GM12872 (cell line): ENCODE measurements at regions not wholly inside any gene's neighbourhood (a gene's known extent, or its start where the extent isn't known, plus 50 kb on each side); places are given as distances from the start of the nearest gene placed in this dataset.

Experiments
- TF ChIP-seq, protein P1 (sequence below): IDR thresholded peaks from 3 replicates; pipeline ENCODE4 v1.5.1; 2011; ENCODE audit warnings: low read depth, mild to moderate bottlenecking, low read length, moderate library complexity; ENCODE audit not compliant: insufficient read depth

DNA sequence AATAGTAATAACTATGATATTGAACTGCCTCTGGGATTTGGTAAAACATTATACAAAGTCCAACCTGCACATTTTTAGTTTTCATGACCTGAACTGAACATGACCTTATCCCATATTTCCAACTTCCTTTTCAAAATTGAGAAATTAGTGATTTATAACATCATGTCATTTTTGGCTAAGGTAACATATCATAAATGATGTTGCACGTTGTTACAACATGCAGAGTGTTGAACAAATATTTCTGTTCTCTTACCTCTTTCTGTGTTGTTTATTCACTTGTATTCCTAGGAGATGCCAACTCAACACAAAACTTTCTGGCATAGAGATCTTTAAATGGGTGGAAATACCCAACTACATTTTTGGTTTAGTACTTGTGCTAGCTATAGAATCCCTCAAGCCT lies 496.0 kb downstream of the SLC6A15 start:
- TF ChIP-seq, protein P1, sequence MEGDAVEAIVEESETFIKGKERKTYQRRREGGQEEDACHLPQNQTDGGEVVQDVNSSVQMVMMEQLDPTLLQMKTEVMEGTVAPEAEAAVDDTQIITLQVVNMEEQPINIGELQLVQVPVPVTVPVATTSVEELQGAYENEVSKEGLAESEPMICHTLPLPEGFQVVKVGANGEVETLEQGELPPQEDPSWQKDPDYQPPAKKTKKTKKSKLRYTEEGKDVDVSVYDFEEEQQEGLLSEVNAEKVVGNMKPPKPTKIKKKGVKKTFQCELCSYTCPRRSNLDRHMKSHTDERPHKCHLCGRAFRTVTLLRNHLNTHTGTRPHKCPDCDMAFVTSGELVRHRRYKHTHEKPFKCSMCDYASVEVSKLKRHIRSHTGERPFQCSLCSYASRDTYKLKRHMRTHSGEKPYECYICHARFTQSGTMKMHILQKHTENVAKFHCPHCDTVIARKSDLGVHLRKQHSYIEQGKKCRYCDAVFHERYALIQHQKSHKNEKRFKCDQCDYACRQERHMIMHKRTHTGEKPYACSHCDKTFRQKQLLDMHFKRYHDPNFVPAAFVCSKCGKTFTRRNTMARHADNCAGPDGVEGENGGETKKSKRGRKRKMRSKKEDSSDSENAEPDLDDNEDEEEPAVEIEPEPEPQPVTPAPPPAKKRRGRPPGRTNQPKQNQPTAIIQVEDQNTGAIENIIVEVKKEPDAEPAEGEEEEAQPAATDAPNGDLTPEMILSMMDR = no peak

DNA sequence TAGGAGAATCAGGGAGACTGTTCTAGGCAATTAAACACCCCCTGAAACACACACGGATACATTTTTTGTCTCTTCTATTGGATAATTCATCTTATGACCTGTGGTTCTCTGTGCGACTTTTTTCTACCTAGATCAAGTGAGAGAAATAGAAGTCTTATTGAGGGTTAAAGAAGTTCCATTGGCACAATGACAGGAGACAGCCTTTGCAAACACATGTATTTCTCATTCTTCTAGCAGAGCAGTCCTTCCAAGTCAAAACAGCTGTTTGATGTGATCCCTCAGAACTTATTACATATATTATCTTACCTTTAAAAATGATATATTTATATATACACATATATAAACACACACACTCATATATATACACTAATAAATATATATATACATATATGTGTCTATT lies 496.7 kb downstream of the SLC6A15 start:
- TF ChIP-seq, protein P1 = no peak

DNA sequence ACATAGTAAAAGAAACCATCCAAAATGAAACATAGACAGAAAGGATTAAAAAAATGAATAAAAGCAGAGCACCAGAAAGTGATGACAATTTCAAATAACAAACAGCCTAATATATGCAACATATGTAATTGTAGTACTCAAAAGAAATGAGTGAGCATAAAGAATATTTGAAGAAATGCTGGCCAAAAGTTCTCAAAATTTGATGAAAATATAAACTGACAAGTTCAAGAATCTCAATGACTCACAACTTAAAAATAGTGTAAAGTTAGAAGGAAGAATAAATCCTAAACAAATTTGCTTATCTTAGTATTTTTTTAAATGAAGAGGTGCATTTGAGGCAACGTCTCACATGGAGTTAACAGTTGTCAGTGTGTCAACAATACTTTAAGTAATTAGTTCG lies 498.9 kb downstream of the SLC6A15 start:
- TF ChIP-seq, protein P1 = no peak

DNA sequence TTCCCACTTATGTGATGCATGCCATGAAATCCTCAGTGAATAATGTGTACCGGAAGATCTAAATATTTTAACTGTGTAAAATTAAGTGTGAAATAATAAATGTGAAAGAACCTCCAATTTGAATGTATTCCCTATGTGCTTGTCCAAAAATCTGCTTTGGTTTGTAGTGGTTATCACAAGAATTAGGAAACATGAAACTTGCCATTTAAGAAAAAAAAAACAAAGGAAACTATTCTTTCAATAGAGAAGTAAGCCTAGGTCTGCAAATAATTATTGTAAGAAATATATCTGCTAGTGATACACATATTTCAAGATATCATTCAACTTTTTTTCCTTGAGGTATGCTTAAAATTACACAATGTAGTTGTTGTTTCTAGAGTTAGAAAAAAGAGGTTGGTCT lies 500.4 kb downstream of the SLC6A15 start:
- TF ChIP-seq, protein P1 = no peak

DNA sequence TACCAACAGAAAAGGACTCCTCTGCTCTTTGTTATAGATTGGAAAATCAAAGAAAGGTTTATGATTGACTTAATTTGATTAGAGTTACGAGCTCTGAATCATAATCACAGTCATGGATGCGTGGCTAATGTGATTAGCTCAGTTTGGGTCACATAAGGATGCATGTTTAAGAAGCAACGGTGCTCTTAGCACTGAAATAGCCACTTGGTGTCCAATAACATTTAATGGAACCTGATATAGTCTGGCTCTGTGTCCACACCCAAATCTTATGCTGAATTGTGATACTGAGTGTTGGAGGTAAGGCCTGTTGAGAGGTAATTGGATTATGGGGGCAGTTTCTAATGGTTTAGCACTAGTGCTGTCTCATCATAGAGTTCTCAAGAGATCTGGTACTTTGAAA lies 501.6 kb downstream of the SLC6A15 start:
- TF ChIP-seq, protein P1 = no peak

DNA sequence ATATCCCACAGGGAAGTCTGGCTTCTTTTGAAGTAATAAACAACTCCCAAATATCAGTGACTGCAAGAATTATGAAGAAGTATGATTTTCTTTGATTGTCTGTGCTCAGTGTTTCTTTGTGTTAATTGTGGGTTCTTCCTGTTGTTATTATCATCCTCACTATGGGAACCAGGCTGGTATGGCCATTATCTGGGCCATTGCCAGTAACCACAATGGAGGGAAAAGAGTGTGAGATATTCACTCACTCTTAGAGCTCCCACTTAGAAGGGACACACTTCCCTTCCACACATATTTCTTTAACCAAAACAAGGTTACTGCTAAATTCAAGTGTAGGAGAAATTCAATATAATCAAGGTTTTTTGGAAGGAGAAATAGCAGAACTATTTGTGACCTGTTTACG lies 503.7 kb downstream of the SLC6A15 start:
- TF ChIP-seq, protein P1 = no peak

DNA sequence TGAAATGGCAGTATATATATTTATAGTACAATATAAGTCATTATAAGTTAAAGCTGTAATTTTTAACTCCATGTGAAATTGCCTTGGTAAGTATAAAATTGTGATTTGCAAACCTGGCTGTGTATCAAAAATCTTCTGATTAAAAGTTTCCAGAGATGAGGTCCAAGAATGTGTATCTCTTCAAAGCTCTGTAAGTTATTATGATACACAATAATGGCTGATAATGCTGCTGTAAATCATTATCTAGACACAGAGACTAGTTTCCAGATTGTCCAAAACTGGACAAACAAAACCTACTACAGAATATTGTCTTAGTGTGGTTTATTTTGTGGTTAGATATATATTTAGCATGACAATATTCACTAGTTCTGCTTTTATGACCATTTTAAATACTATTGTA lies 514.8 kb downstream of the SLC6A15 start:
- TF ChIP-seq, protein P1 = no peak

DNA sequence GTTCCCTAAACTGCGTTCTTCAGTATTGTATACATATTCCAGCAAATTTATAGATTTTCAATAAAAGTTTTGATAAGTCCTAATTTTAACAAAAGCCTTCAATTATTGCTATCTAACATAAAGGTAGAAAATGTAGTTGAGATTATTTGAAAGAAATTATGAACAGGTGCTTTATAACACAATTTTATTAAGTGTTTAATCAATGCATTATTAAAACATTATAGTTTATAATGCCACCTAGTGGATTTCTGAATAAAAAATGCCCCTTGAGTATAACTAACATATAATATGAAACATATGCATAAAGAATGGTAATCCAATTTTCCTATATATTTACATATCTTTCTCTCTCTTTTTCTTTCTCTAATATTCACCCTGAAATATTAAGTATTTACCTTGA lies 515.3 kb downstream of the SLC6A15 start:
- TF ChIP-seq, protein P1 = no peak
